ENCODE measurements at regions not wholly inside any gene's neighbourhood (a gene's known extent, or its start where the extent isn't known, plus 50 kb on each side); places are given as distances from the start of the nearest gene placed in this dataset.

DNA sequence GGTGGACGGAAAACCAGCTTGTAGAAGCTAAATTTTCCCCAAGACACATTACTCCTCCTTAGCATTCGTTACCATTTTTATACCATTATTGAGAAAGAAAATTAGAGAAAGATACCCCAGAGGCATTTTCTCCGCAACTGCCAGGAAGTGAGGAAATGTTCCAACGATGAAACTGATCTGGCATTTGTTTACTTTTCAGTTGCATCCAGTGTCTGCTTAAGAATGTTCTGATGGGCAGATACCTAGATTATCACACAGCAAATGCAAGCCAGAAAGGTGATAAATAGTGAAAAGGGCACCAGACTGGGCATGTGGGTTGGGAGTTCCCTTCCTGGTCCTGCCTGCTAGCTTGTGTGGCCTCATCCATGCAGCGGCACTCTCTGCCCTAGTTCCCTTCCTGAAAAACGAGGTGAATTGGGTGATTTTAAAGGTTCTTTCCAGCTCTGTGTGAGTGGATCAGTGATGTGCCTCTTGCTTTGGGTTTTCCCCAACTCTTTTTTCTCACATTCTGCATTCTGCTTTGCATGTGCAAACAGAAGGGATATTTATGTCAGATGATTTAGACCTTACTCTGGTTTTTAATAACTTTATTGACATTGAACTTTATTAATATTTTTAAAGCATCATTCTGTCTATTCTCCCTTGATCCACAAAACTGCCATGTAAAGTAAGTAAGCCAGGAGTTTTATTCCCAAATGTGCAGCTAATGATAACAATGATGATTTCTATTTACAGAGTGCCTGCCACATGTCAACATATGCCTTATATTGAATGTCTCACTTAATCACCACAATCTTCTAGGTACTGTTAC is 139.6 kb downstream of the INSIG2 start:
- TF ChIP-seq, protein P1, sequence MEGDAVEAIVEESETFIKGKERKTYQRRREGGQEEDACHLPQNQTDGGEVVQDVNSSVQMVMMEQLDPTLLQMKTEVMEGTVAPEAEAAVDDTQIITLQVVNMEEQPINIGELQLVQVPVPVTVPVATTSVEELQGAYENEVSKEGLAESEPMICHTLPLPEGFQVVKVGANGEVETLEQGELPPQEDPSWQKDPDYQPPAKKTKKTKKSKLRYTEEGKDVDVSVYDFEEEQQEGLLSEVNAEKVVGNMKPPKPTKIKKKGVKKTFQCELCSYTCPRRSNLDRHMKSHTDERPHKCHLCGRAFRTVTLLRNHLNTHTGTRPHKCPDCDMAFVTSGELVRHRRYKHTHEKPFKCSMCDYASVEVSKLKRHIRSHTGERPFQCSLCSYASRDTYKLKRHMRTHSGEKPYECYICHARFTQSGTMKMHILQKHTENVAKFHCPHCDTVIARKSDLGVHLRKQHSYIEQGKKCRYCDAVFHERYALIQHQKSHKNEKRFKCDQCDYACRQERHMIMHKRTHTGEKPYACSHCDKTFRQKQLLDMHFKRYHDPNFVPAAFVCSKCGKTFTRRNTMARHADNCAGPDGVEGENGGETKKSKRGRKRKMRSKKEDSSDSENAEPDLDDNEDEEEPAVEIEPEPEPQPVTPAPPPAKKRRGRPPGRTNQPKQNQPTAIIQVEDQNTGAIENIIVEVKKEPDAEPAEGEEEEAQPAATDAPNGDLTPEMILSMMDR (IDR thresholded peaks at IDR 0.05; ENCODE audit: low read length) = no peak
- no peak for TF ChIP-seq EZH2 (IDR thresholded peaks at IDR 0.05; ENCODE audit: borderline replicate concordance, low read length)
